OCI-LY7 (cell line): ENCODE measurements at regions not wholly inside any gene's neighbourhood (a gene's known extent, or its start where the extent isn't known, plus 50 kb on each side); places are given as distances from the start of the nearest gene placed in this dataset.

Source experiments
- CTCF ChIP-seq: fragments of 200-600 bp; sonication (generic); conservative IDR thresholded peaks from 2 replicates; pipeline ENCODE4 v1.5.1; 2014; ENCODE audit warnings: mild to moderate bottlenecking, antibody characterized with exemption, low read length, moderate library complexity, mixed read lengths
- EZH2phosphoT487 ChIP-seq: fragments of 200-600 bp; sonication (generic); IDR thresholded peaks from 2 replicates; pipeline ENCODE4 v1.6.1; 2018; ENCODE audit warnings: low read depth, borderline replicate concordance, mild to moderate bottlenecking, mixed run types, antibody characterized with exemption, low read length, moderate library complexity, mixed read lengths

- TF ChIP-seq CTCF (no peak), EZH2phosphoT487 (no peak)
These were observed 224.5 kb upstream of the GLI3 start for GRCh38 chr7:42461537-42461936.
